ENCODE measurements at regions not wholly inside any gene's neighbourhood (a gene's known extent, or its start where the extent isn't known, plus 50 kb on each side); places are given as distances from the start of the nearest gene placed in this dataset.

- no peak for TF ChIP-seq POLR2AphosphoS5 (IDR thresholded peaks at IDR 0.05; ENCODE audit: low read depth, low read length)
- no peak for TF ChIP-seq TAF1 (IDR thresholded peaks at IDR 0.05; ENCODE audit: borderline replicate concordance, low read depth, low read length)
Measured at GRCh38 chr11:80636999-80637398, 1196.2 kb upstream of the TENM4 start.

Measured in GM12892 (cell line).